Uterus (tissue), 2 donors: ENCODE measurements at regions not wholly inside any gene's neighbourhood (a gene's known extent, or its start where the extent isn't known, plus 50 kb on each side); places are given as distances from the start of the nearest gene placed in this dataset.

ENCODE experiments used
- CTCF ChIP-seq, 4 experiments: fragments of 200-600 bp in 2 of 4; fragments of 450-650 bp in 2 of 4; sonication (generic) in 2 of 4; IDR thresholded peaks; one replicate each; pipeline ENCODE4 v1.5.1; 2016 to 2019; ENCODE audit warnings: antibody characterized with exemption in 4 of 4, mild to moderate bottlenecking in 2 of 4, moderate library complexity in 1 of 4
- POLR2A ChIP-seq, 2 donors: fragments of 450-650 bp; IDR thresholded peaks; one replicate each; pipeline ENCODE4 v1.6.1; 2016; ENCODE audit warnings: antibody characterized with exemption in 2 of 2, mild to moderate bottlenecking in 1 of 2, moderate library complexity in 1 of 2

GRCh38 chr16:72464052-72464451, 292.1 kb upstream of the PMFBP1 start:
- TF ChIP-seq CTCF (IDR thresholded peaks at IDR 0.05): no peak
- TF ChIP-seq POLR2A (IDR thresholded peaks at IDR 0.05): no peak
